Liver (tissue), 8 donors: ENCODE measurements at regions not wholly inside any gene's neighbourhood (a gene's known extent, or its start where the extent isn't known, plus 50 kb on each side); places are given as distances from the start of the nearest gene placed in this dataset.

Source experiments
- DNase-seq: peaks from one replicate; pipeline ENCODE4 v3.0.0-alpha.2; 2017; ENCODE audit warnings: low spot score
- H3K27ac ChIP-seq, 2 donors: one replicate each; pipeline ENCODE4 v1.7.0; 2013; ENCODE audit warnings: inconsistent platforms in 2 of 2, low read length in 2 of 2, control low read depth in 1 of 2, low read depth in 1 of 2, mild to moderate bottlenecking in 1 of 2
- H3K27me3 ChIP-seq, 4 donors: one replicate each; pipeline versions ENCODE4 v1.6.1 to v1.7.0; 2013; ENCODE audit warnings: low read length in 3 of 4, inconsistent platforms in 1 of 4, mild to moderate bottlenecking in 1 of 4, moderate library complexity in 1 of 4; ENCODE audit not compliant: control insufficient read depth in 4 of 4, insufficient read depth in 4 of 4
- H3K36me3 ChIP-seq, 4 donors: one replicate each; pipeline versions ENCODE4 v1.6.1 to v1.7.0; 2013; ENCODE audit warnings: low read length in 3 of 4, mild to moderate bottlenecking in 3 of 4, low read depth in 1 of 4, moderate library complexity in 1 of 4; ENCODE audit not compliant: control insufficient read depth in 4 of 4, insufficient read depth in 3 of 4
- H3K4me1 ChIP-seq, 4 donors: one replicate each; pipeline versions ENCODE4 v1.6.1 to v1.7.0; 2013; ENCODE audit warnings: low read length in 3 of 4, mild to moderate bottlenecking in 3 of 4, moderate library complexity in 1 of 4; ENCODE audit not compliant: control insufficient read depth in 4 of 4, insufficient read depth in 4 of 4
- H3K4me3 ChIP-seq, 3 donors: one replicate each; pipeline versions ENCODE4 v1.6.1 to v1.7.0; 2013; ENCODE audit warnings: low read length in 3 of 3, control low read depth in 1 of 3, low read depth in 1 of 3, mild to moderate bottlenecking in 1 of 3
- H3K9ac ChIP-seq, 2 donors: one replicate each; pipeline ENCODE4 v1.7.0; 2013; ENCODE audit warnings: low read length in 2 of 2, mild to moderate bottlenecking in 2 of 2, moderate library complexity in 2 of 2, control low read depth in 1 of 2, low read depth in 1 of 2
- H3K9me3 ChIP-seq, 4 donors: one replicate each; pipeline versions ENCODE4 v1.6.1 to v1.7.0; 2013; ENCODE audit warnings: low read length in 3 of 4; ENCODE audit not compliant: control insufficient read depth in 4 of 4
- ATF3 ChIP-seq: IDR thresholded peaks from 2 replicates; pipeline ENCODE4 v1.6.1; 2016; ENCODE audit warnings: antibody characterized with exemption
- CTCF ChIP-seq: fragments of 150-350 bp; IDR thresholded peaks from 2 replicates; pipeline ENCODE4 v1.5.1; 2017; ENCODE audit warnings: improper control_type of control experiment, low read depth, low read length; ENCODE audit not compliant: missing input control
- EGR1 ChIP-seq, 2 donors: IDR thresholded peaks; 2 replicates each; pipeline ENCODE4 v1.6.1; 2016 to 2018; ENCODE audit warnings: antibody characterized with exemption in 2 of 2, low read depth in 2 of 2
- FOXA1 ChIP-seq: IDR thresholded peaks from 2 replicates; pipeline ENCODE4 v1.6.1; 2016; ENCODE audit warnings: antibody characterized with exemption
- FOXA2 ChIP-seq: IDR thresholded peaks from 2 replicates; pipeline ENCODE4 v1.6.1; 2016; ENCODE audit warnings: antibody characterized with exemption
- GABPA ChIP-seq, 2 donors: IDR thresholded peaks in 1 of 2; conservative IDR thresholded peaks in 1 of 2; 2 replicates each; pipeline ENCODE4 v1.6.1; 2016; ENCODE audit warnings: antibody characterized with exemption in 2 of 2, mild to moderate bottlenecking in 1 of 2, moderate library complexity in 1 of 2
- HNF4A ChIP-seq, 2 donors: conservative IDR thresholded peaks; 2 replicates each; pipeline ENCODE4 v1.6.1; 2016; ENCODE audit warnings: antibody characterized with exemption in 2 of 2, mild to moderate bottlenecking in 2 of 2
- HNF4G ChIP-seq: IDR thresholded peaks from 2 replicates; pipeline ENCODE4 v1.6.1; 2016; ENCODE audit warnings: antibody characterized with exemption
- NR2F2 ChIP-seq: IDR thresholded peaks from 2 replicates; pipeline ENCODE4 v1.6.1; 2016; ENCODE audit warnings: antibody characterized with exemption
- RAD21 ChIP-seq, 2 donors: IDR thresholded peaks; 2 replicates each; pipeline ENCODE4 v1.6.1; 2016; ENCODE audit warnings: antibody characterized with exemption in 2 of 2, mild to moderate bottlenecking in 2 of 2
- RXRA ChIP-seq, 2 donors: IDR thresholded peaks; 2 replicates each; pipeline ENCODE4 v1.6.1; 2017 to 2018; ENCODE audit warnings: antibody characterized with exemption in 2 of 2, mild to moderate bottlenecking in 1 of 2
- SP1 ChIP-seq: IDR thresholded peaks from 2 replicates; pipeline ENCODE4 v1.6.1; 2018; ENCODE audit warnings: antibody characterized with exemption, mild to moderate bottlenecking
- TAF1 ChIP-seq: conservative IDR thresholded peaks from 2 replicates; pipeline ENCODE4 v1.6.1; 2016; ENCODE audit warnings: antibody characterized with exemption, mild to moderate bottlenecking
- YY1 ChIP-seq: IDR thresholded peaks from 2 replicates; pipeline ENCODE4 v1.6.1; 2016; ENCODE audit warnings: antibody characterized with exemption, mild to moderate bottlenecking
- WGBS: extraction: QIAGEN DNeasy Blood & Tissue Kit; methylation state at CpG from one replicate; pipeline ENCODE4 v1.1.7; 2013; 5-methylcytosine and 5-hydroxymethylcytosine counted together
- TF ChIP-seq, protein P1 (sequence below): IDR thresholded peaks from 2 replicates; pipeline ENCODE4 v1.6.1; 2016; ENCODE audit warnings: antibody characterized with exemption, mild to moderate bottlenecking
- TF ChIP-seq, protein P2 (sequence below): IDR thresholded peaks from 2 replicates; pipeline ENCODE4 v1.6.1; 2016; ENCODE audit warnings: antibody characterized with exemption
- donor health status: healthy.
- donor health status: healthy.
- donor health status: healthy.
- donor health status: healthy.
- donor health status: healthy.

DNA sequence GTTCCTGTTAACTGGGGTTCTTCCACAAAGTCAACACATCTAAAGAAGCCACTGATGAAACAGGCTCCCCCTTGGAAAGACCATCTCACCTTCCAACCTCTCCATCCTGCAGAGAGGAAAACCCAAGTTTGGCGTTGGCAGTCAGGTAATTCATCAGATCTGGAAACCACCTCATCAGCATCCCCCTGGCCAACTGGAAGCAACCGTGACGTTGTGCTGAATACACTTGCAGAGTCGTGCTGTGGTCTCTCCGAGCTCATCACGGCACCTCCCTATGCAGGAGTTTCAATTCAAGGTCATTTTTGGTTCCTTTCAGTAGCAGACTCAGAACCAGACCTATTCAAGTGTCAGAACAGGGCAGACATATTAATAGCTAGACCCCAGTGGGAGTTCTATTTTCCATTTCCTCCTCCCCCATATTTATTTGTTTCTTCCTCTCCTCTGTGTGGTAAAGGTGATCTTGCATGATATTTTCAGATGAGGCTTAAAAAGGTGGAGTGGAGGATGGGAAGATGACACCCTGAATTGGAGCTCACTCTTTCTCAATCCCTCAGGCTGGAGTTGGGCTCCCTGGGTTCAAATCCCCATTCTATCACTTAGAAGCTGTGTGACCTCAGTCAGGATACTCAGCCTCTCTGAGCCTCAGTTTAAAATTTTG is 149.1 kb upstream of the ADO start:
- no peak overlapping the region for H3K4me3 ChIP-seq

DNA sequence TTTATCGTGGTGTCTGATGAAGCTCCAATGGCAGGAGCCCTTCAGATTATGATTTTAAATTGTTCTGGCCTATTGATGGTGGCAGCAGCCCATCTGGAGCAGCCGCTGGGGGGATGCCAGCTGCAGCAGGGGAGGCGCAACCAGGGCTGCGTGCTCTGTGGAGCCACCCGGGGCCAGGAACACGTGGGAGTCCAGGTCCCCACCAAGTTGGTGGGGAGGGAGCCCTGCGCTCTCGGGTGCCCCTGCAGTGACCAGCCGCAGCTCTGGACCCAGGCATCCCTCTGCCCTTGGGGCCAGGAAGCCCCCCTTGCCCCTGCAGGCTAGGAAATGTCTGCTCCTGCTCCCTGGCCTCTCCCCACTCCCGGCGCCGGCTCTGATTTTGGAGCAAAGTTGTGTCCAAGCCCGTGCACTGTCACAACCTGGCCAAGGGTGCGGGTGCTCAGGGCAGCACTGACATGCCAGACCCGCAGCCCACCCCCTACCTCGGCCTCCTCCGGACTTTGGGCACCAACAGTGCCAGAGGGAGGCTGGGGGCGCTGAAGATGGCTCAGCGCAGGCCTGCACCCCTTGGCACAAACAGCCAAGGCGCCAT is 147.2 kb upstream of the ADO start:
- no peak overlapping the region for H3K27ac ChIP-seq
- H3K4me1 ChIP-seq, result no peaks in the 10 kb centered on the region
- H3K4me3 ChIP-seq, result no peak overlapping the region
- H3K9ac ChIP-seq, result no peak overlapping the region
- no peak for DNase-seq
- H3K9me3 ChIP-seq, result no peaks in the 10 kb centered on the region
- H3K36me3 ChIP-seq, result no peaks in the 10 kb centered on the region
- WGBS, result 90% methylated on average over 20 of the region's 20 CpGs
- no peaks in the 10 kb centered on the region for H3K27me3 ChIP-seq
- TF ChIP-seq GABPA (IDR thresholded peaks at IDR 0.05 in 1 of 2, conservative IDR thresholded peaks at IDR 0.05 in 1 of 2) (no peak), EGR1 (IDR thresholded peaks at IDR 0.05; ENCODE audit: low read depth in 2 of 2) (no peak), FOXA1 (no peak), SP1 (no peak), CTCF (no peak), FOXA2 (no peak), RXRA (IDR thresholded peaks at IDR 0.05) (no peak), YY1 (no peak), ATF3 (no peak), HNF4A (conservative IDR thresholded peaks at IDR 0.05) (no peak), HNF4G (no peak), TAF1 (no peak), RAD21 (IDR thresholded peaks at IDR 0.05) (no peak)

More for the DNA sequence above, 149.1 kb upstream of the ADO start:
- Histone ChIP-seq H3K9me3 (no peaks in the 10 kb centered on the region), H3K27me3 (no peaks in the 10 kb centered on the region), H3K36me3 (no peaks in the 10 kb centered on the region), H3K4me1 (no peaks in the 10 kb centered on the region), H3K27ac (no peak overlapping the region), H3K9ac (no peak overlapping the region)
- DNase-seq, result no peak
- TF ChIP-seq EGR1 (IDR thresholded peaks at IDR 0.05; ENCODE audit: low read depth in 2 of 2), result no peak
- no peak for TF ChIP-seq FOXA2
- TF ChIP-seq NR2F2, result no peak
- no peak for TF ChIP-seq CTCF
- TF ChIP-seq ATF3, result no peak
- TF ChIP-seq HNF4G, result no peak
- TF ChIP-seq, protein P1, sequence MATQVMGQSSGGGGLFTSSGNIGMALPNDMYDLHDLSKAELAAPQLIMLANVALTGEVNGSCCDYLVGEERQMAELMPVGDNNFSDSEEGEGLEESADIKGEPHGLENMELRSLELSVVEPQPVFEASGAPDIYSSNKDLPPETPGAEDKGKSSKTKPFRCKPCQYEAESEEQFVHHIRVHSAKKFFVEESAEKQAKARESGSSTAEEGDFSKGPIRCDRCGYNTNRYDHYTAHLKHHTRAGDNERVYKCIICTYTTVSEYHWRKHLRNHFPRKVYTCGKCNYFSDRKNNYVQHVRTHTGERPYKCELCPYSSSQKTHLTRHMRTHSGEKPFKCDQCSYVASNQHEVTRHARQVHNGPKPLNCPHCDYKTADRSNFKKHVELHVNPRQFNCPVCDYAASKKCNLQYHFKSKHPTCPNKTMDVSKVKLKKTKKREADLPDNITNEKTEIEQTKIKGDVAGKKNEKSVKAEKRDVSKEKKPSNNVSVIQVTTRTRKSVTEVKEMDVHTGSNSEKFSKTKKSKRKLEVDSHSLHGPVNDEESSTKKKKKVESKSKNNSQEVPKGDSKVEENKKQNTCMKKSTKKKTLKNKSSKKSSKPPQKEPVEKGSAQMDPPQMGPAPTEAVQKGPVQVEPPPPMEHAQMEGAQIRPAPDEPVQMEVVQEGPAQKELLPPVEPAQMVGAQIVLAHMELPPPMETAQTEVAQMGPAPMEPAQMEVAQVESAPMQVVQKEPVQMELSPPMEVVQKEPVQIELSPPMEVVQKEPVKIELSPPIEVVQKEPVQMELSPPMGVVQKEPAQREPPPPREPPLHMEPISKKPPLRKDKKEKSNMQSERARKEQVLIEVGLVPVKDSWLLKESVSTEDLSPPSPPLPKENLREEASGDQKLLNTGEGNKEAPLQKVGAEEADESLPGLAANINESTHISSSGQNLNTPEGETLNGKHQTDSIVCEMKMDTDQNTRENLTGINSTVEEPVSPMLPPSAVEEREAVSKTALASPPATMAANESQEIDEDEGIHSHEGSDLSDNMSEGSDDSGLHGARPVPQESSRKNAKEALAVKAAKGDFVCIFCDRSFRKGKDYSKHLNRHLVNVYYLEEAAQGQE, result no peak
- TF ChIP-seq TAF1, result no peak
- TF ChIP-seq, protein P2, sequence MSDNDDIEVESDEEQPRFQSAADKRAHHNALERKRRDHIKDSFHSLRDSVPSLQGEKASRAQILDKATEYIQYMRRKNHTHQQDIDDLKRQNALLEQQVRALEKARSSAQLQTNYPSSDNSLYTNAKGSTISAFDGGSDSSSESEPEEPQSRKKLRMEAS, result no peak
- no peak for TF ChIP-seq YY1
- TF ChIP-seq RXRA (IDR thresholded peaks at IDR 0.05), result no peak
- no peak for TF ChIP-seq FOXA1
- WGBS, result 84% methylated on average over 6 of the region's 6 CpGs
